NCI-H2227 treated with DMSO at 0.1 percent for 48 hours (cell line): ENCODE measurements at regions not wholly inside any gene's neighbourhood (a gene's known extent, or its start where the extent isn't known, plus 50 kb on each side); places are given as distances from the start of the nearest gene placed in this dataset.

Source experiments
- DNase-seq: peaks from one replicate; lab custom pipeline; 2025; lab: John Stamatoyannopoulos, UW

- no peak for DNase-seq
These were observed 1531.0 kb downstream of the PCDH7 start for GRCh38 chr4:32251126-32251525.

- DNase-seq, result no peak
These were observed 1531.8 kb downstream of the PCDH7 start for GRCh38 chr4:32251926-32252325.

GRCh38 chr4:32254216-32254615, 1534.0 kb downstream of the PCDH7 start:
- DNase-seq, result no peak

DNA sequence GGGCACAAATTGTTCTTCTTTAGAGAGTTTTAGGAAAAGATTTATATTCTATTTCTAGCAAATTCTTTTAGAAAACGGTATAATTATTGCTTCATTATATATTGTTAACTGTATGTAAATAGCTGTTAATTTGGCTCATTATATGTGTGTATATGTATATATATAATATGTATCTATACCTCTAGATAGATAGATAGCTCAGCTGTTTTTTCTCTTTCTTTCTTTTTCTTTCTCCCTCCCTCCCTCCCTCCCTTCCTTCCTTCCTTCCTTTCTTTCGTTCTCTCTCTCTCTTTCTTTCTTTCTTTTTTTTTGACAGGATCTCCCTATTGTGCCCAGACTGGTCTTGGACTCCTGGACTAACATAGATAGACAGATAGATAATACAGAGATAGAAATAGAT, 1538.8 kb downstream of the PCDH7 start:
- DNase-seq, result no peak

DNA sequence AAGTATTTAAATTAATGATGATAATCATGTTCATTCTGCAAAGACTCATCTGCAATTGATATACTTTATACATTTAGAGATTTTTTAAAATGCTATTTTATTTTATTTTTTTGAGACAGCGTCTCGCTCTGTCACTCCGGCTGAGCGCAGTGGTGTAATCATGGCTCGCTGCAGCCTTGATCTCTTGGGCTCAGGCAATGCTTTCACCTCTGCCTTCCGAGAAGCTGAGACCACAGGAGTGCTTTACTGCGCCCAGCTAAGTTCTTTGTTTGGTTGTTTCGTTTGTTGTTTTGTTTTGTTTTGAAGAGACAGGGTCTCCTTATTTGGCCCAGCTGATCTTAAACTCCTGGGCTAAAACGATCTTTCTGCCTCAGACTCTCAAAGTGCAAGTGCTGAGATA, 1541.0 kb downstream of the PCDH7 start:
- no peak for DNase-seq

DNA sequence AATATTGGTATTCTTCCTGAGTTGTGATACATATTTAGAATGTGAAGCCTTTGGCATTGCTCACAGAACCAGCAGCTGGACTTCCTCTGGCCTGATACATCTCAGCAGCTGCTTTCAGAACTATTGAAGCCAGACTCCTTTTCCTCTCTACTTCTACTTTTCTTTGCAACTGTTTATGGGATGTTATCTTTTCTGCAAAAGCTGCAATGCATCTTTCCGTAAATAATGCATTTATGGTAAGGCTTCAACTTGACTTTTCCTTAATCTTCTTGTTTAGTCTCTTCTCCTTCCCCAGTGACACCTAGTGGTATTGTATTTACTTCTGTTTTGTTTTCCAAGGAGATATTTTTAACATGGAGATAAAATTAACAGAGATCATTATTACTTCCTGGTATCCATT, 1548.7 kb downstream of the PCDH7 start:
- no peak for DNase-seq

GRCh38 chr4:32290102-32290501, 1569.9 kb downstream of the PCDH7 start:
- DNase-seq, result no peak

DNA sequence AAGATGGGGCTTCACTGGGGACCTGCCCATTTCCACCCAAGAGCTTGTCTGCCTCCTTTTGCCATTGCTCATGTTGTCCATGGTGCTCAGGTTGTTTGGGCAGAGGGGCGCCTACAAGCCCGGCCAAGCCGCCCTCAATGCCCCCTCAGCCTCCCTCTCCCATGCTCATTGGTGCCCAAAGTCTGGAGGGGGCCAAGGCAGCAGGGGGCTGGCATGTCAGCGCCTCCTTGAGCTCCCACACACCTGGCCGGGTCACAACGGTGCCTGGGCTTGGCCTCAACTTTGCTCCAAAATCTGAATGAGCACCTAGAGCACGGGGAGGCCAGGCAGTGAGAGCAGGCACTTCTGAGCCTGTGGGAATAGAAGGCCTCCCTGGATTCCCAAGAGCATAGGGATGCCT, 1598.8 kb downstream of the PCDH7 start:
- DNase-seq, result no peak

GRCh38 chr4:32321421-32321820, 1601.3 kb downstream of the PCDH7 start:
- DNase-seq, result no peak

- DNase-seq, result no peak
These were observed 1614.6 kb downstream of the PCDH7 start for GRCh38 chr4:32334759-32335158.

- no peak for DNase-seq
These were observed 1617.2 kb downstream of the PCDH7 start for GRCh38 chr4:32337403-32337802.

- DNase-seq, result no peak
These were observed 1620.4 kb downstream of the PCDH7 start for GRCh38 chr4:32340591-32340990.

DNA sequence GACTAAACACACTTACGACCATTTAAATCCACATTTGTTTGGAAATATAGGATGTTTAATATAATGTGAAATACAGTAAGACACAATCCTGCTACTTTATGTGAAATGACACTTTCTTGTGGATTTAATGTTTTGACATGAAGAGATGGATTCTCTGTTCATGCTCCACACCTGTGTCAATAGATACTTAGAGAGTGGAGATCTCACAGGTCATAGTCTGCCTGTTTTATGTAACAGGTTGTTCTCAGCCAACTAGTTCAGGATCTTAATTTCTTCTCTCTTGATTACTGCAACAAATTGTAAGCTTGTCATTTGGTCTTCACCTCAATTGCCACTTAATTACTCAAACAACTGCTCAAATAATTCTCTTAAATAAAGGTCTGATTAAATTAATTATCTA, 1621.2 kb downstream of the PCDH7 start:
- no peak for DNase-seq

DNA sequence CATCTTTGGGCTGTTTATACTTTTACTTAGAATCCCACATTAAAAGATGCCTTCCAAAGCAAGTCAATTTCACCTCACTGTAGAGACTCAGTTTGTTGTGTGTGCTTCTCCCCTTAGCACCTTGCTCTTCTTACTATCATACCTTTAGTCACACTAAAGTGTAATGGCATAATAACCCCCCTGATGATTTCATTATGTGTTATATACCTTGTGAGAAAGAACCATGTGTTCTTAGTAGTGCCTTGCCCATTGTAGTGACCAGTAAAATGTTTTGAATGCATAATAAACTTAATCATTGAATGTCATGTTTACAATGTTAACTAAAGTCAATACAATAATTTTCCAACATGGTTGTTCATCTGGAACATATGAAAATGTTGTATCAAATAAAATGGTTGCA, 1621.9 kb downstream of the PCDH7 start:
- DNase-seq, result no peak

DNA sequence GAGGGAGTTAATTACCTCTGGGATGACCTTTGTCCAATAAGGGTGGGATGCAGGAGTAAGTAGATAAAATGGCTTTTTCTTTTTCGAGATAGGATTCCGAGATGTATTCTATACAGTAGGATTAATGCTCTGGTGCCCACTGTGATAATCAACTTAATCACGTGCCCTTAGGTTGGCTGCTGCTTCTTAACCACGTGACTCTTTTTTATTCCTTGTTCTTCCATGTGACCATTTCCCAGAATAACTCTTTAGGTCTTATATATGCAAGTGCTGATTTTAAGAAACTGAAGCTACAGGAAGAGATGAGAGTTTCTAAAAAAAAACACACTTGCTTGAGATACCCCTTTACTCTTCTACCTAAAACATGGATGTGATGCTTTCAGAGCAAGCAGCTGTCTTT, 1628.9 kb downstream of the PCDH7 start:
- no peak for DNase-seq

DNA sequence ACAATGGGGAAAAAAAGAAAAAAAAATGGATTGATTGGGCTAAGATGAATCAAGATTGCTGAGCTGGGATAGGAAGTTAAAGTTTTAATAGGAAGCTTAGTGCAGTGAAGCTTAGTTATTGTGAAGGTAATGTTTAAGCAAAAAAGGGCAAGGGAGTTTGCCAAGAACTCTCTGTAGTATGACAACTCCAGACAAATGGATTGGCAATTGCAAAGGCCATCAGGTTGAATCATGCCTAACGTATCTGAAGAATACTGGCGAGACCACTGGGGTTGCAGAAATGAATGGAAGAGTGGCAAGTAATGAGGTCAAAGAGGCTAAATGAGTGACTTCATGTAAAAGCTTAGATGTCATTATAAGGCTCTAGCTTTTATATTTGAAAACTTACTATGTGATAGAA, 1654.0 kb downstream of the PCDH7 start:
- DNase-seq, result no peak

DNA sequence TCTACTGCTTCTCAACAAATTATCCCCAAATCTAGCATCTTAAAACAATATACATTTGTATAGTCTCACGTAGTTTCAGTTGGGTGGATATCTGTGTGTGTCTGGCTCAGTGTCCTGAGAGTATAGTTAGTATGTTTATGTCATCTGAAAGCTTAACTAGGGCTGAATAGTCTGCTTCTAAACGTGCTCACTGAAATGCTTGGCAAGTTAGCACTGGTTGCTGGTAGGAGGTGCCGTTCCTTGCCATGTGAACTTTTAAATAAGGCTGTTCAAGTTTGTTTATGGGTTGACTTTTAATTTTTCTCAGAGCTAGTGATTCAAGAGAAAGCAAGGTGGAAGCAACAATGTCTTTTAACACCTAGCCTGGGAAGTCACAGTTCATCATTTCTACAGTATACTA, 1673.6 kb downstream of the PCDH7 start:
- no peak for DNase-seq

- no peak for DNase-seq
These were observed 1674.1 kb downstream of the PCDH7 start for GRCh38 chr4:32394255-32394654.

GRCh38 chr4:32396507-32397070, 1676.4 kb downstream of the PCDH7 start:
- DNase-seq, result no peak

- DNase-seq, result no peak
These were observed 1680.7 kb downstream of the PCDH7 start for GRCh38 chr4:32400870-32401269.

DNA sequence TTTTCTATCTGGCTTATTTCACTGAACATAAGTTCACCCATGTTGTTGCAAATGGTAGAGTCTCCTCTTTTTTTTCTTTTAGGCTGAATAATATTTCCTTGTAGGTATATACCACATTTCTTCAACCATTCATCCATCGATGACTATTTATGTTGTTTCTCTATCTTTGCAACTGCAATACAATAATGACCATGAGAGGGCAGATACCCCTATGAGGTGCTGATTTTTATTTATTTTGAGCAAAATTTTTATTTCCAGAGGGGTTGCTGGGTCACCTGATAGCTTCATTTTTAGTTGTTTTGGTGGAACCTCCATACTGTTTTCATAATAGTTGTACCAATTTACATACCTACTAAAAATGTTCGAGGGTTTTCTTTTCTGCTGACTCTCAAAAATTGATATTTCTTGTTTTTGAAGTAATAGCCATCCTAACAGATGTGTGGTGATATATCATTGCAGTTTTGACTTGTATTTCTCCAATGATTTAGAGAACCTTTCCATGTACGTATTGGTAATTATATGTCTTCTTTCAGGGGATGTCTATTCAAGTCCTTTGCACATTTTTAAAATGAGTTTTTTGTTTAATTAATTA, 1697.0 kb downstream of the PCDH7 start:
- no peak for DNase-seq

GRCh38 chr4:32423267-32423666, 1703.1 kb downstream of the PCDH7 start:
- DNase-seq, result no peak

DNA sequence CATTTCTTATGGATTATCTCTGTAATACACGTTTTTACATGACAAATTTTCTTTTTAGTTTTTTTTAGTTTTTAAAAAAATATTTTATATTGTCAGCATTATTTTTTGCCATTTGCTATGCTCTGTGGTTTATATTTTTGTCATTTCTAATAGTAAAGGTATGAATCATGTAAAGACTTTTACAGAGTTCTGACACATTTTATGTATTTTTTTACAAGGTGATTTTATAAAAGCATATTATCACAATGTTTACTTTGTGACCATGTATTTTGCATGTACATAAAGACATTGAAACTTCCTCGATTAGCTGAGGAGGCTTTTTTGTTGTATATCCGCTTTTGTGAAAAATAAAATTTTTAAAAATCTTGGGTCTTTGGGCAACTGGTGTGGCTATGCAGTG, 1705.1 kb downstream of the PCDH7 start:
- DNase-seq, result no peak

- DNase-seq, result no peak
These were observed 1707.4 kb downstream of the PCDH7 start for GRCh38 chr4:32427566-32427965.
